ENCODE measurements at regions not wholly inside any gene's neighbourhood (a gene's known extent, or its start where the extent isn't known, plus 50 kb on each side); places are given as distances from the start of the nearest gene placed in this dataset.

- DNase-seq (ENCODE audit: low spot score): no peak
- no peak for TF ChIP-seq CTCF (IDR thresholded peaks at IDR 0.05; ENCODE audit: borderline replicate concordance, control extremely low read depth, extremely low read depth, insufficient read depth, missing control alignments)
- in situ Hi-C loops (cut with MboI; ENCODE audit: low sequenced_read_pairs, unreplicated experiment): no loop called here
Observed at GRCh38 chr2:67277450-67277849, 119.7 kb upstream of the ETAA1 start.

DNA sequence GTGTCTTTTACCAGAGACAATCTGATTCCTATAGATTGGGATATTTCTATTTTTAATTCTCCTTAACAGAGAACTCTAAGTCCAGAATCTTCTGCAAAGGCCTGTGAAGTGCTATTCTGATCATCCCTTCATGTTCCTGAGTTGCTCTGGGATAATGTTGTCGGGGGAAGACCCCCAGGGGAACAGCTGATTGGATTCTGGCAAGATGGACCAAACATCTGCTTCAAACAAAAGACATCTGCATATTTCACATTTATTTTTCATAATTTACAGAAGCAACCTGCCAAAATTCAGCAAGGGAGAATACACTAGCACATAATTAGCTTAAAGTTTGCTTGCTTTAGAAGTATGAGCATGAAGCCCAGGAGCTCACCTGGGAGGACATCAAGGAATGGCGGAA lies 116.0 kb upstream of the ETAA1 start:
- in situ Hi-C loops (cut with MboI; ENCODE audit: low sequenced_read_pairs, unreplicated experiment): no loop called here
- no peak for TF ChIP-seq CTCF (IDR thresholded peaks at IDR 0.05; ENCODE audit: borderline replicate concordance, control extremely low read depth, extremely low read depth, insufficient read depth, missing control alignments)
- no peak for DNase-seq (ENCODE audit: low spot score)

DNA sequence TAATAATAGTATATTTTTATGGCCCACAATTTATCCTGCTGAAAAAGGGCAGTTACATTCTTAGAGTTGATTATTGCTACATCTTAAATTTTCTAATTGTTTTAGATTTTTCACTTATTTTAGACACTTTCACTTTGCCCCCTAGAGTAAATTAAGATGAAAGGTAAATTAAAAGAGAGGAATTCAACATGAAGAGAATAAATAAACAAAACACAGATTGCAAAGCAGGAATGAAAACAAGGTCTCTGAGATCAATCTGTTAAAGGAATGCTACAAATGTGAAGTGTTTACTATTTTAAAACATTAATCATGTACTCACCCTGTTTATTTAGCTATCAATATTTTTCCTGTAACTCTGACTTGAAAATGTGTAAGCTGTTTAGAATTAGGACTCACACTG lies 113.5 kb upstream of the ETAA1 start:
- TF ChIP-seq CTCF (IDR thresholded peaks at IDR 0.05; ENCODE audit: borderline replicate concordance, control extremely low read depth, extremely low read depth, insufficient read depth, missing control alignments): no peak
- no peak for DNase-seq (ENCODE audit: low spot score)
- in situ Hi-C loops (cut with MboI; ENCODE audit: low sequenced_read_pairs, unreplicated experiment): no loop called here

- no peak for DNase-seq (ENCODE audit: low spot score)
- TF ChIP-seq CTCF (IDR thresholded peaks at IDR 0.05; ENCODE audit: borderline replicate concordance, control extremely low read depth, extremely low read depth, insufficient read depth, missing control alignments): no peak
- in situ Hi-C loops (cut with MboI; ENCODE audit: low sequenced_read_pairs, unreplicated experiment): no loop called here
Observed at GRCh38 chr2:67286981-67287759, 110.0 kb upstream of the ETAA1 start.

GRCh38 chr2:67289271-67289670 lies 107.9 kb upstream of the ETAA1 start:
- in situ Hi-C loops (cut with MboI; ENCODE audit: low sequenced_read_pairs, unreplicated experiment): no loop called here
- no peak for TF ChIP-seq CTCF (IDR thresholded peaks at IDR 0.05; ENCODE audit: borderline replicate concordance, control extremely low read depth, extremely low read depth, insufficient read depth, missing control alignments)
- DNase-seq (ENCODE audit: low spot score): no peak

DNA sequence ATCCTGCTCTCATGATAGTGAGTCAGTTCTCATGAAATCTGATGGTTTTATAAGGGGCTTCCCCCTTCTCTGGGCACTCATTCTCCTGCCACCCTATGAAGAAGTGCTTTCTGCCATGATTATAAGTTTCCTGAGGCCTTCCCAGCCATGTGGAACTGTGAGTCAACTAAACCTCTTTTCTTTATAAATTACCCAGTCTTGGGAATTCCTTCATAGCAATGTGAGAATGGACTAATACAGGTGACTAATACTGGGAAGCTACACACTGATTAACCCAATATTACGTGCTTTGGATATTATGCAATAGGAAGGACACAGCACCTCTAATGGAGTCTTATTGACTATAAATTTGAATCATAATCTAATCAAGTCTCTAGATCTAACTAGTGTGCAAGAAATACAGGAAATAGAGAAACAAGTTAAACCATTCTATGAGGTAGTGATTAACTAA lies 107.2 kb upstream of the ETAA1 start:
- in situ Hi-C loops (cut with MboI; ENCODE audit: low sequenced_read_pairs, unreplicated experiment): no loop called here
- no peak for TF ChIP-seq CTCF (IDR thresholded peaks at IDR 0.05; ENCODE audit: borderline replicate concordance, control extremely low read depth, extremely low read depth, insufficient read depth, missing control alignments)
- no peak for DNase-seq (ENCODE audit: low spot score)

Measured in GM13976 (cell line).